Stimulated activated CD8-positive, alpha-beta memory T cell treated with anti-CD3 and anti-CD28 coated beads, Interleukin-7, amount 100 ng/mL, for 1 hour (primary cell): ENCODE measurements at regions not wholly inside any gene's neighbourhood (a gene's known extent, or its start where the extent isn't known, plus 50 kb on each side); places are given as distances from the start of the nearest gene placed in this dataset.

Source experiments
- DNase-seq, 2 donors: peaks; one replicate each; pipeline ENCODE4 v3.0.0-alpha.2; 2020; ENCODE audit warnings: low read depth in 2 of 2

DNA sequence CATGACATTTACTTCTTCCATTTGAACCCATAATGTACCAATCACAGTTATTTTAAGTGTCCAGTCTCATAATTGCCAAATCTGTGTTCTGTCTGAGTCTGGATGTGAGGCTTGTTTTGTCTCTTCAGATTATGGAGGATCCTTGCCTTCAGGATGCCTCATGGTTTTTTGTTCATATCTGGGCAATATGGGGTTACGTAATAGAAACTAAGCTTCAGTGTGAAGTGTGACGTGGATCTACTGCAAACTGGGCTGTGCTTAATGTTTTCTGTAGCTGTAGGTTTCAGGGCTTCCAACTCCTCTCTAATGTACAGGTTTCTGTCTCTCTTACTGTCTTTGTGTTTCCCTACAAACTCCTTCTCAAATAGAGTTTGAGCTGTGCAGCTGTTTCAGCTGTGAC, 223.7 kb upstream of the ADARB2 start:
- no peak for DNase-seq

DNA sequence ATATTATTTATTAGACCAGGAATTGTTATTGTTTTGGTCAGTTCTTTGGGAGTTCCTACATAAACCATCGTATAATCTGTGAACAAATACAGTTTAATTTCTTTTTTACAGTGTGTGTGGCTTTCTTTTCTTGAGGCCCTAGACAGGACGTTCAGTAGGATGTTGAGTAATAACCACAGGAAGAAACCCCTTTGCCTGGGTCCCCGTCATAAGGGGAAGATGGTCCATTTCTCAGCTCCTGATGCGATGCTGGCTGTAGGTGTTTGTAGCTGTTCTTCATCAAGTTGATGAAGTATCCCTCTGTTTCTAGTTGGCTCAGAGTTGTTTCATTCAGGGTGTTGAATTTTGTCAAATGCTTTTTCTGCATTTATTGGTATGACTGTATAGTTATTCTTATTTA, 219.7 kb upstream of the ADARB2 start:
- no peak for DNase-seq

DNA sequence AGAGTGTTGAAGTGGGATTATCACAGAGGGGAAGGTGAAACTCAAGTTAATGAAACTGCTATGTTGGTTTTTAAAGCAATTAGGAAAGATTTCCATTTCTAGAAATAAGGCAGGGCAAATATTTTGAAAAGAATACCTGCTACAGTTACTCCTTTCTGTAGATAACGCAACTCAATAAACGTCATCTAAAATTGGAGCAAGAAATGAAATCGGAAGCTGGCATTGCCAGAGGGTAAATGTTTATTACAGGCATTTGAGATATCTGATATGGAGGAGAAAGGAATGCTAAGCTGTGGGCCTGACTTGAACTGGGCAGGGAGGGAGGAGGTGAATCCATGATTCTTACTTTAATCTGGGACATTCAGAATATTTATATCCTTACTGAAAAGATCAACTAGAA, 217.0 kb upstream of the ADARB2 start:
- no peak for DNase-seq

DNA sequence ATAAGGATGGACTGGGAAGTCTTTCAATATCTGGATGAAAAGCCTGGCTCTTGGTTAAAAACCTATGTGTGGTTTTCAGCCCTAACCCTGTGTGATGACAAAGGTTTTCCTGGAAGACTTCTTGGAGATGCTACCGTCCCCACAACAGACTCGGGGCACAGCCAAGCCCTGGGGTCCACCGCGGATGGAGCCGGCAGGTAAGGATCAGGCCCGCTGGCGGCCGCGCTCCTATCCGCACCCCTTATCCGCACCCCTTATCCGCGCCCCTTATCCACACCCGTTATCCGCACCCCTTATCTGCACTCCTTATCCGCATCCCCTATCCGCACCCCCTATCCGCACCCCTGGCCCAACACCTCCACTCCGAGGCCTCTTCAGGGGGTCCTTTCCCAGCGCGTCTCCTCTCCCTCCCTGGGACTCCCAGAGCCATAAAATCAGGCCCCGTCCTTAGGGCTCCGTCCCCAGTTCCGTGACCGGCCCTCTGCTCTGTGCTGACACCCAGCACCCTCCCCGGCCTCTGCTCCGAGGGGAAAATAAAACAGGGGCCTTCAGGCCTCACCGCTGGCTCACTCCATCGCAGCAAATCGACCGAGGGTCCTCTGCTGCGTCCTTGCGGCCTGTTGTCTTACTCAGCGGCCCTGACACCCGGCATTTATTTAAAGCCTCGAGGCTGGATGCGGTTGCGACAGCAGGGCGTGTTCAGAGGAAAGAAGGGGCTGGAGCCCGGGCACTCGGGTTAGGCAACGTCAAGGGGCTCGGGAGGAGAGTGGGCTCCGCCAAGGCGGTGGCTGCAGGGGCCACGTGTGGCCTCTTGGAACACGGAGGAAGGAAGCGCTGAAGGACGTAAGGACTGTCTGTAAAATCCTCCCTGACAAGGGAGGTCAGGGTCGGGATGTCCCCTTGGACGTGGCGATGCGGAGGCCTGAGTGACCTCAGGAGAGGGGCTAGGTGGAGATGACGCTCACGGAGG, 215.1 kb upstream of the ADARB2 start:
- no peak for DNase-seq

DNA sequence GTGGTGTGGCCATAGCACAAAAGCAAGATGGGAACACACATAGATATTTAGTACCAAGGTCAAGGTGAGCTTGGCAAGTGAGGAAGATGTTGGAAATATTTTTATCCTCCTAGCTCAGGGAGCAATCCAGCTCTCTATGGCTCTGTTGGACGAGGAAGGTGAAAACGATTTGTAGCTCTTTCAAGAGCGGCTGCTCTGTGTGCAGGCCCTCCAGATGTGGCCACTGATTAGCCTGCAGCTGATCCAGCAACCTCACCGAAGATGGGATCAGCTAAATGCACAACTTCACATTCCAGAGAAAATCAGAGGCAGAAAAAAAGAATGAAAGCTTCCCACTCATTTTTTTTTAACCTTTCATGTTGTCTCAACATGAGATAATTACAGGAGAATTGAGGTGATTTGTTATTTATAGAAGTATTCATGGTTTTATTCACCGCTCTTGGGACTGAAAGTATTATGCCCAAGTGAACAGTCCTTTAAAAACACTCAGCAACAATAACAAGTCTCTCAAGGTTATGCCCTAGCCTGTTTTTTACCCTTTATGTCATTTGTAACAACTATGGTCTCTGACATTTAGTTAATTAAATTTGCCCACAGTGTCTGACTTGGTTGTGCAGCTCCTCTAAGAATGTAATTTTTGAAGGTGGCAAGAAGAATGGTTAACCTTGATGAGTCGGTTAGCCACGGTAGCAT, 213.6 kb upstream of the ADARB2 start:
- DNase-seq = no peak

DNA sequence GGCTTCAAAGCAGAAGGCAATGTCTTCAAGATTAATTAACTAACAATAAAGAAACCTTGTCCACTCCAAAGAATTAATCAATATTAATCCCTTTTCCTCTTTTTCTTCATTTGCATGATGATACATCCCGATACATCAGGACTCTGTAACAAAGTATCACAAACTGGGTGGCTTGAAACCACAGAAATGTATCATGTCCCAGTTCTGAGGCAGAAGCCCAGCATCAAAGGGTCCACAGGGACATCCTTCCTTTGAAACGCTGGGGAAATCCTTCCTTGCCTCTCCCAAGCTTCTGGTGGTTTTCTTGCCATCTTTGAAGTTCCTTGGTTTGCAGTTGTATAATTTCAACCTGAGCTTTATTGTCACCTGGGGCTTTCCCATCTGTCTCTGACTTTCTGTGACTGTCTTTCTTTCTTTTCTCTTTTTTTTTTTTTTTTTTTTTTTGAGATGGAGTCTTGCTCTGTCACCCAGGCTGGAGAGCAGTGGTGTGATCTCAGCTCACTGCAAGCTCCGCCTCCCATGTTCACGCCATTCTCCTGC, 210.2 kb upstream of the ADARB2 start:
- no peak for DNase-seq

DNA sequence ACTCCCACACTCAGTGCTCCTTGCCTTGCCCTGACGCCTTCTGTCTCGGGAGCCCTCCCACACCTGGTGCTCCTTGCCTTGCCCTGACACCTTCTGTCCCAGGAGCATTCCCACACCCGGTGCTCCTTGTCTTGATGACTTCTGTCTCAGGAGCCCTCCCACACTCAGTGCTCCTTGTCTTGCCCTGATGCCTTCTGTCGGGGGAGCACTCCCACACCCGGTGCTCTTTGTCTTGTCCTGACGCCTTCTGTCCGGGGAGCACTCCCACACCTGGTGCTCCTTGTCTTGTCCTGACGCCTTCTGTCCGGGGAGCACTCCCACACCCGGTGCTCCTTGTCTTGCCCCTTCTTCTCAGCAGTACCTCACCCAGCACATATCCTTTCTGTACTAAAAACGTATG, 207.2 kb upstream of the ADARB2 start:
- no peak for DNase-seq

DNA sequence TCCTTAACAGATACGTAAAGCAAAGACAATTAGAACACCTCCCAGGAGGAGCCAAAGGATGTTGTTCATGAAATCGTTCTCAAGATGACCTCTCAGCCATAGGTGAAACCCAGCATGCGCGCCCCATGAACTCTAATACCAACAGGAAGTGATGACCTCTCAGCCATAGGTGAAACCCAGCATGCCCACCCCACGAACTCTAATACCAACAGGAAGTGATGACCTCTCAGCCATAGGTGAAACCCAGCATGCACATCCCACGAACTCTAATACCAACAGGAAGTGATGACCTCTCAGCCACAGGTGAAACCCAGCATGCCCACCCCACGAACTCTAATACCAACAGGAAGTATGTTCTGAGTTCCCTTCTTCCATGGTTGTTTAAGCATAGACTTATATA, 205.2 kb upstream of the ADARB2 start:
- no peak for DNase-seq

DNA sequence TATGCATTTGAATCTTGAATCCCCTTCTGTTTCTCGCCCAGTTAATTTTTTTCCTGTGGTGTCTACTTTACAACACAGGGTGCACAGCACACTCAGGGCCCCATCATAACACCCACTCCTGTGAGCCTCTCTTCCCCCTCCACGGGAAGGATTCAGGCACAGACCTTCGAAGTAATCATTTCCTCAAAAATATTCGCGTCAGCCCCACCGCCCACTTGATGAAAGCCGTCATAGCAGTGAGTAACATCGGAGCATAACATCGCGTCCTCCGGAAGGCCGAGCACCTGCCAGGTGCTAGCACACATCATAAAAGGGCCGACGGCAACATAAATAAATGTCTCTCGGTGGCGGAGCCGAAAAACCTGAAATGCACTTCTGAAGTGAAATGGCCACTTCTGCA, 201.7 kb upstream of the ADARB2 start:
- peak in 1 of 2 donors; percentile 14 for DNase-seq

DNA sequence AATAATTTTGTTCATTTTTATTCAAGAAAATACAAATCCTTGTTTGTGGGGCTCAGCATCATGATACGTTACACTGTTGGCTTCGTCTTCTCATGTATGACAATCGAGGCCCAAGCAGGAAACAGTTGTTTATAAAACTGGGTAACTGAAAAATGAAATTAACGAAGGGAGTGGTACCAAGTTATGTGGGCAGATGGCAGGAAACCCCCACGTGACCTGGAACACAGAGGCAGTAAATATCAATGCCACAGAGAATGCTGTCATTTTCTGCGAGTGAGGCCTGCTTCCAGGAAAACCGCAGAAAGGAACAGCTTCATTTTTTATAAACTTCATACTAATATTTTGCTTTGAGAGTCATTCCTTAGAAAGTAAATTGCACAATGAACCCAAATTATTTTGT, 201.0 kb upstream of the ADARB2 start:
- DNase-seq = peak in 1 of 2 donors; percentile 23

DNA sequence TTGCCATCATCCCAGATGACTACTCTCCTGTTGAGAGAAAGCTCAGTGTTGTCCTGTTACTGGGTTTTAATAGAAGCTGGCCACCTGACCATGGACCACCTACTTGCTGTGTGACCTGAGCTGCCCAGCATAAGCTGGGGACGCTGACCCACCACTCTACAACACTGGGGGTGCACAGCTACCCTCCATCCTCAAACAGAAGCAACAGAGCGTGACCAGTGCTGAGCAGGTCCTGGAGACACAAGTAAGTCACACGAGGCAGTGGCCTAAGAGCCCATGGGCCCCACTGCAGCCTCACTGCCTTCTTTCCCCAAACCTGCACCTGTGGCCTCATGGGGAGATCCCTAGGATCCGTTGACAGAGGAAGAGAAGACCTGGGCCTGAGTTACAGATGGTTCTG, 198.6 kb upstream of the ADARB2 start:
- no peak for DNase-seq

DNA sequence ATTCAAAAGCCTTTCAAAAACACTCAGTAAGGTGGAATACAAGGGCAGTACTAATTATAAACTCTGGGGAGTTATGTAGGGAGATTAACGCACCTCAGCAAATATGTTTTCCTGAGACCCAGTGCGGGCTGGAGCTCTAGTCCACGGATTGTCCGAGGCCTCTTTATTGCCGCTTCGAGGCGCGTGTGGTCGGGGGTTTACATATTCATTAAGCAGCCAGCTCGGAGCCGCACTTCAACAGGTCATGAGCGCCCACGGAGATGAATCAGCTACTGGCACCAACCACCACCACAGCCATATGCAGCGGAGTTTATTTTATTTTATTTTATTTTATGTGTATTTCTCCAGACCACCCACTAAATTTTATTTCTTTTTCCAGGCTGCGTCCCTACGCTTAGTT, 195.9 kb upstream of the ADARB2 start:
- DNase-seq = no peak

DNA sequence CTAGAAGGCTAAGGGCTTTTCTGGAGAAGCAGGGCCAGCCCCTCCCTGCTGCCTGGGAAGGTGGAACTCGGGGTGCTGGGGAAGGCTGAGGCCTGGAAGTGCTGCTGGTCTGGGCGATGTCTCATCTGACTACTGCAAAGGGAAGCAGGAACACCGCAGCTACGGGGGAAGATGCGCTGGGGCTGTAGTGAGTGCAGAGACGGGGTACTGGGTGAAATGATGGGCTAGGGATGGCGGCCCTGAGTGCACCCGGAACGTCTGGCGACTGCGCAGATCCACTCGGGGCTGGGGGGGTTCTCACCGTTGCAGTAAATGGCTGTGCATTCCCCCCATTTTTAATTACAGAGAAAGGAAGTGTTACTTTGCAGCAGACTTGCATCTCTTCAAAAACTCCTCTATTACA, 195.4 kb upstream of the ADARB2 start:
- no peak for DNase-seq

DNA sequence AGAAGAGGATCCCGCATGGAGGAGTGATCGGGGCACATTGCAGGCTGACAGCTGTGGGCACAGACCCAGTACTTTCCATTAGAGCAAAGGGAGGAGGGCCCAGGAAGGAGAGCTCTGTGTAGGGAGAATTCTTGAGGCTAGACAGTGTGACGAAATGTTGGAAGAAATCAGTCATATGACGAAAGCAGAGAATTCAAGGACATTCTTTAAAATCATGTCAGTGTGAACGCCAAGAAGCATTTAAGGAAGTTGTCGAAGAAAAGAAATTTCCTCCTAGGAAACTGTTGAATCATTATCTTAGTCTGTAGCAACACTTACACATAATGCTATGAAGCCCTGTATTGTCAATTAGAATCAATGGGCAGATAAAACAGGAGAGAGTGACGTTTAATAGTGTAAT, 191.3 kb upstream of the ADARB2 start:
- DNase-seq = no peak

DNA sequence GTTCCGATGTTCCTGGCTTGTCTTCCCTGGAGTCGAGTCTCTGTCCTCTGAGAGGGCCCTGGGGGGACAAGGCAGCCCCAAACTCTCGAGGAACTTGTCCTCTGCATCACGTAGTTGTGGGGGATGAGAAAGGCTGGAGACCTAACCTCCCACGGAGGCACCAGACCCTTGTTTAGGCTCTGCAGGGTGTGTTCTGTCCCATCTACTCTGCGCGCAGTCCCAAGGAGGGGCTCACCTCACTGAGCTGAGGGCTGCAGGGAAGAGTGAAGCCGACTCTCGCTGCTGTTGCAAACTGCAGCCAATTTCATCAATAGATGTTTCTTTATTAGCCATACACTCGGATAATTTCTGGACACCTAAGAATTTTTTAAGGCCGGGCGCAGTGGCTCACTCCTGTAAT, 186.7 kb upstream of the ADARB2 start:
- no peak for DNase-seq

DNA sequence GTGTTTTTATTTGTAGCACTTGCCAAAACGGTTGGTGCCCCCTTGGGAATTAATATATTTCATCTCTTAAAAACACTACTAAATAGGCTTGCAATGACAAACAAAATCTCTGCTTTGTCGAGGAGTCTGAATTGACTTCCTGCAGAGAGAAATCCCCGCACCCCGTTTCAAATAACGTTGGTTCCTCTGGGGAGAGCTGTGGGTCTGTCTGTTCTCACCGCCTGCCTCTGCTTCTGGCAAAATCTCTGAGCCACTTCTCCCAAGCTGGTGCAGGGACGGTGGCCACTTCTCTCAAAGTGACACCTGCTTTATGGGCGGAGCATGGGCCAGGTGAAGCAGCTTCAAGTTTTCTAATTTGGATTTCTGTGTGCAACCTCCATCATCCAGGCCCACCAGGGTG, 186.3 kb upstream of the ADARB2 start:
- no peak for DNase-seq

DNA sequence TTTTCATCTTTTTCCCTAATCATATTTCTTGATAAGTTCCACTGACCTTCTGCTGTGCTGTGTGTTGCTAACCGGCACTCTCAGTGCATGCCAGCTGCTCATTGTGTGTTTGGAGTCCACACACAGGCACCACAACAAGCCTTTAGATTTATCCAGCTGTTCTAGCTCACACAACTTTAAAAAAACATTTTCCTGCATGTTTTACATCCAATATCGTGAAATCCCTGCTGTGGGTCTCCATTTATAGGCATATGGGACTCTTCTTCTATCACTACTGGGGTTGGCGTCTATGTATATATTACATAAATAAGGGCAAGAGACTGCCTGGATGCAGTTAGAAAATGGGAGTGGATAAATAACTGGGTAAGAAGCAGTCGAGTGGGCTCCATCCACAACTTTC, 183.6 kb upstream of the ADARB2 start:
- DNase-seq = no peak

DNA sequence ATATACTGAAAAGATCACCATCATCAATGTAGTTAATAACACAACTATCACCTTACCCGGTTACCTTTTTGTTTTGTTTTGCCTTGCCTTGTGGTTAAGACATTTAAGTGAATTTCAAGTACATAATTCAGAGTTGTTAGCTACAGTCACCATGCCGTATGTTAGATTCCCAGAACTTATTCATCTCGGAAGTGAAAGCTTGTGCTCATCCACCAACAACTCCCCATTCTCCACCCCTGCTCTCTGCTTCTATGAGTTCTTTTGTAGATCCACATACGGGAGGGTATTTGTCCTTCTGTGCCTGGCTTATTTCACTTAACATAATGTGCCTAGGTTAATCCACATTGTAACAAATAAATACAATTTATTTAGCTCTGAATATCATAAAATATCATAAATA, 182.8 kb upstream of the ADARB2 start:
- no peak for DNase-seq

DNA sequence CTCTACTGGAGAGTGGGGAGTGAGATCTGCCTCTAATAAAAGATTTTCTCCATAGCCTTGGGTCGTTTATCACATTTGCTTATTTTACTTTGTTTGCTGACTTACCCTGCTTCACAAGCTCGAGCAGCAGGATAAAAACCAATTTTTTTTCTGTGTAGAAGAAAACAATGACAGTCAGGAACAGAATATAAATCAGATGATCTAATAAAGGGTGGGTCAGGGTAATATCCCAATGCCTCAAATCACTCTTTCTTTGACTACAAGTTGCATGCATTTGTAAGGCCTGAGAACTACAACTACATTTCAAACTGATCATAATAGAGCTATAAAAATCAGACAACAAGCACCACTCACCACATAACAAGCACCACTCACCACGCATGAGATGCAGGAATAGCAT, 174.4 kb upstream of the ADARB2 start:
- DNase-seq = no peak

DNA sequence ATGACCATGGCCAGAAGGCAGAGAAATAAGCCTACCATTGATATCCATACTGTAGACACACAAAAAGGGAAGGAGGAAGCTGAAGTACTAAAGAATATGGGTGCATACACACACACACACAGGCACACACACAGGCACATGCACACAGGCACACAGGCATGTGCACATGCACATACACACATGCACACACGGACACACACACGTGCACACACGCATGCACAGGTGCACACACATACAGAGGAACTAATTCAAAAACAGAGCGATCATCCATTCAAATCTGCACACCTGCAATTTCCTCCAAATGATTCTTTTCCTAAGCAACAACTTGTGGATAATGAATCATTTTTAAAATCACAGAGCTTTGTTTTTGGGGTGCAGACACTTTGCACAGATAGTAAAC, 166.7 kb upstream of the ADARB2 start:
- no peak for DNase-seq

DNA sequence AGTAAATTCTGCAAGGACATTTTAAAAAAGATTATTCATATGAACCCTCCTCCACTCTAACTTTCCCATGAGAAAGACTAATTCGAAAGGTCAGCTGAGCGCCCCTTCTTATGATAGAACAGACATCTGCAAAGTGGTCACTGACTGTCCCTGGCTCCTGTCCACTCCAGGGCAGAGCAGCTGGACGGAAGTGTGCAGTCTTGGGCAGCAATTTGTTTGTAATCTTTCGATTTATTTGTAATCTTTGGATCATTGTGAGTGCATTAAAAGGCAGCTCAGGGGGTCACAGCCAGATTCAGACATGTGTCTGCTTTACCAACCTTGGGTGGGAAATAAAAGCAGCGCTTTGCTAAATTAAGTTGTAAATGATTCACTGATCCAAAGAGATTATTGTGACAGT, 158.8 kb upstream of the ADARB2 start:
- no peak for DNase-seq

DNA sequence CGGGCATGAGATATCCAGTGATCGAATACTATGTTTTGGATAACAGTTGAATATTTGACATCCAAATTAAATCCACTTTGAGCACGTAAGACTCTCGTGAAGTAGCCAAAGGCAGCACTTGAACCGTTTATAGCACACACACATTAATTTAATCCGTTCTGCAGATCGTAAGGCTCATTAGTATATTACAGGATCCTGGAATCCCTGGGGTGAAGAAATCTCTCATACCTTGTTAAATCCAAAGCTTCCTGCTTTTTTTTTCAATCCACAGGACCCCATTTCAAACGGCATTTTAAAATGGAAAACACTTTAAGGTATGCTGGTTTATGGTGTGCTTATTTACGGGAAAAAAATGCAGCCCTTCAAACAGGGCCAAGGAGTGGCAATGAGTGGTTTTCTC, 158.4 kb upstream of the ADARB2 start:
- no peak for DNase-seq

DNA sequence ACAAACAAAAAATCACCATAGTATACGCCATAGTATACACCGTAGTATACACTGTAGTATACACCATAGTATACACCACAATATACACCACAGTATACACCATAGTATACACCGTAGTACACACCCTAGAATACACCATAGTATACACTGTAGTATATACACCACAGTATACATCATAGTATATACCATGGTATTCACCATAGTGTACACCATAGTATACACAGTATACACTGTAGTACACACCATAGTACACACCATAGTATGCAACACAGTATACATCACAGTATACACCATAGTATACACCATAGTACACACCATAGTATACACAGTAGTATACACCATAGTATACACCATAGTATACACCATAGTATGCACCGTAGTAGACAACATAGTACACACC, 157.6 kb upstream of the ADARB2 start:
- DNase-seq = no peak
